NAMALWA (cell line): ENCODE measurements at regions not wholly inside any gene's neighbourhood (a gene's known extent, or its start where the extent isn't known, plus 50 kb on each side); places are given as distances from the start of the nearest gene placed in this dataset.
"Not testable (repeated sequence)": the region's sequence is repeated elsewhere in the genome, so short reads cannot be mapped to it uniquely, and the experiment has no call there.

Experiments used
- DNase-seq: peaks from one replicate; pipeline ENCODE4 v3.0.0-alpha.2; 2015; ENCODE audit warnings: low spot score

- DNase-seq = no peak
These were observed 164.3 kb downstream of the BUB3 start for GRCh38 chr10:123318516-123318915.

DNA sequence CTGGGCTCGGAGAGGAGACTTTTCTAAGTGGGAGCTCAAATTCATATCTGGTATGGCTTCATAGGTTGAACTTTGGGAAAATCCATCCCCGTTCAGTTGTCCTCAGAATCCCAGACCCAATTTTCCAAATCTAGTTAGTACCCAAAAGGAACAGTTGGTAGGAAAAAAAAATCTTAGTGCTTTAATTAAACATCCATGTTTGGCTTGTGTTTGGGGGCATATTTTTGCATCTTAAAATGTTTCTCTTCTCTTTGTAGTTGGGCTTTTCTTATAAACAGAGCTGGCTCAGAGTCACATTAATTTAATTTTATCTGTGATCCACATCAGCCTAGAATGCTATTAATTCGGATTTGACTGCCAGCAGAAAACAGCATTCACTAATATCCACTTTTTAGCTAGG lies 165.9 kb downstream of the BUB3 start:
- no peak for DNase-seq

GRCh38 chr10:123323884-123324283 lies 169.7 kb downstream of the BUB3 start:
- DNase-seq = no peak

- no peak for DNase-seq
These were observed 171.5 kb downstream of the BUB3 start for GRCh38 chr10:123325663-123326190.

DNA sequence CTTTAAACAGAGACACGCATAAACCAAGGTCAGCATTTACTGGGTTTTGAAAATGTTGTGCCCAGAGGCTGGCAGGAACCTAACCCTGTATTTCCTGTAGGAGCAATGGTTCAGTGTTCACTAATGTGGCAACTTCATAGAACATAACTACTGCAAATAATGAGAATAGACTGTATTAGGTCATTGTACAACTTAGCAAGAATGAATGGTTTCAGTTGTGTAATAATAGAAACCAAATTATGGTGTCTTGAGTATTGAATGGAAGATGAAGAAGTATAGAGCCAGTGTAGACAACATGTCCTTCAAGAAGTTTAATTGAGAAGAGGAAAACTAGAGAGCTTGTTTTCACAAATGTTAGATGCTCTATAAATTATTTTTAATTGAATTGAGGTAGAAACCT lies 172.5 kb downstream of the BUB3 start:
- no peak for DNase-seq

DNA sequence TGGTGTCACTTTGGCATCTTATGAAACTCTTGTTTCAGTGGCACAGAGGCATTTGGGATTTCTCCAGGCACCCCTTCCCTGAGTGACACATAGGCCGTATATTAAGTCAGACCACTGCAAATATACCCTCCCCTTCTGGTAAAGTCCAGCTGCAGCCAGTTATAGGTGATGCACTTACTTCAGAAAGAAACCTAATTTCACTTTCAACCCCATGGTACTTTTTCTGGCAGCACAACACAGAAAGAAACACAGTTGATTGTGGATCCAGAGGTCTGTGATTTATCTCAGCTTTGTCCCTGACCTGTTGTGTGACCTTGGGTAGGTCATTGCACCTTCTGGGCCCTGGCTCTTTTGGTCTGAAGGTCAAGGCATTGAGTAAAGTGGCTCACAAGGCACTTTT lies 173.2 kb downstream of the BUB3 start:
- DNase-seq = no peak

DNA sequence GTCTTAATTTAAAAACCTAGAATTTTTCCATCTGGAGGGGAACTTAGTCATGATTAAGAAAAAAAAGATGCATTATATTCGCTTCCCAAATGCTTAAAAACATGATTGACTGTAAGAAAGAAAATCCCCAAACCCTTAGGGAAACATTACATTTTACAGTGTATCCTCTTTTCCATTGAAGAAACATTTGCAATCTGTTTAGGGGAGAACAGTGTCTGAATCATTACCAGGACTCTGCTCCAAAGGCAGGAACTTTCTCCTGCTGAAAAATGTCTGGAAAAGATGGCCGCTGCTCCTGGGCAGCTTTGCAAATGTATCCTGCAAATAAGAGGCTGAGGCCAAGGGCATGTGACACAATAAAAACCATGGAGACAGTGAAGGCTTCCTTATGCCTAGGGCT lies 173.7 kb downstream of the BUB3 start:
- no peak for DNase-seq

DNA sequence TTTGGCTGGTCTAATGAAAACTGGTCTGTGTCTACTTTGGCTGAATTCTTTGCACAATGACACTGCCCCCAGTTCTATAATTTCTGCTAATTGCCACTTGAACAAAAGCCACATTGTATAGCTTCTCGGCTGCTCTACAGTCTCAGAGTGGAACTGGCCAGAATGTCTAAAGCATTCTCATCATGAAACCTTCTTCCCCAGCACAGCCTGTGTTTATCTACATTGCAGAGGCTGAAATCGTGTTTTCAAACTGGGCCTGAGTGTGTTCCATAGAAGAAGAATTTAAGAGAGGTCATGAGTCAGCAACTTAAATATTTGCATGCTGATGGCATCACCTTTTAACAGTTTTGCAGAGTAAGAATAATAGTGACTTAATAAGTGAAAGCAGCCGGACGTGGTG lies 177.2 kb downstream of the BUB3 start:
- DNase-seq = no peak

GRCh38 chr10:123346581-123346980 lies 192.4 kb downstream of the BUB3 start:
- DNase-seq = no peak

DNA sequence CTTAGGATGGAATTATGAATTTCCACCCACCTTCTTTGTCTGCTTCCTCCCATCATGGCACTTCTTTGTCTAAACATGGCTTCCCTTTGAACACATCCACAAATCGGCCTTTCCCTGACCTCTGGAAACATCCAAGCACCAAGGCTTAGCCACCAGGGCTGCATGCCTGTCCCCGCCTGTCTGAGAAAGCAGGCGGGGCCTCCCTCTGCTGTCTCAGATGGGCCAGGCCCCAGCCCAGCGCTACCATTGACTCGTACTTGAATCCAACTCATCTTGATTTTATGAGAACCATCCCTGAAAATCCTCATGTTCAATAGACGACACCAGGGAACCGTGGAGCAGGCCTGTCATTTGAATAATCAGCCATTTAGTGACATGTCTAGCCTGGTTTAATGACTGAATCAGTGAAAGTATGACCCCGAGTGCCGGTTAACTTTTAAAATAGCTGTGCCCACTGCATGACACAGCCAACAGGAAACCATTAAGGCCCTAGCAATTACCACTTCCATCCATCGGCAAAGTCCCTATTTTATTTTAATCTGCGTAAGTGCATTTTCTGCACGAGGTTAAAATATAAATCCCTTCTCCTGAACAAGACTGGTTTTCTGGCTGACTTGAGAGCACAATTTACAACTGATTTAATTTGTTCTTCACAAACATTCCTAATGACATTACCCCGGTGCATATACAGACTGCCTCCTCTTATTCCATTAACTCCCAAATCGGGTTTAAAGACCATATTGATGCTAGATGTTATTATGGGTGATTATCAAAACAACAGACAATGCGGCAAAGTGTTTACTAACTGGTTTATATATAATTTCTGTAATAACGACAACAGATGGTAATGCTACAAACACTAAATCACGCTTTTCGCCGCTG lies 194.7 kb downstream of the BUB3 start:
- no peak for DNase-seq

- DNase-seq = no peak
These were observed 197.5 kb downstream of the BUB3 start for GRCh38 chr10:123351715-123352114.

DNA sequence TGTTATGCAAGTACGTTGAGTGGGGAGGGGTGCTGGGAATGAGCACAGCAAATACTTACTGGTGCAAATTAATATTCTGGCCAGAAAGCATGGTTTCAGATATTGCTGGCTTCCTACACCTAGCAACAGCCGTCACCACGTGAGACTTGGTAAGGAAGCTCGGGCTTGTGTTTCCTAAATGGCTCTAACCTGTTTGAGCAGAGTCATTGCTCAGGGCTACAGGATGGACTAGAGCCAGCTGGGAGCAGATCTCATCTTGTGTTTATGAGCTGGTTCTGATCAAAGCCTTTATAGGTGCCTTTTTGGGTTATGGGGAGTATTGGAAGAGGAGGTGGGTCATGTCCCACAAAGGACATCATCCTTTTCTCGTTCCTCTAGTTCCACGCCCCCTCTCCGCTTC lies 200.3 kb downstream of the BUB3 start:
- DNase-seq = no peak

DNA sequence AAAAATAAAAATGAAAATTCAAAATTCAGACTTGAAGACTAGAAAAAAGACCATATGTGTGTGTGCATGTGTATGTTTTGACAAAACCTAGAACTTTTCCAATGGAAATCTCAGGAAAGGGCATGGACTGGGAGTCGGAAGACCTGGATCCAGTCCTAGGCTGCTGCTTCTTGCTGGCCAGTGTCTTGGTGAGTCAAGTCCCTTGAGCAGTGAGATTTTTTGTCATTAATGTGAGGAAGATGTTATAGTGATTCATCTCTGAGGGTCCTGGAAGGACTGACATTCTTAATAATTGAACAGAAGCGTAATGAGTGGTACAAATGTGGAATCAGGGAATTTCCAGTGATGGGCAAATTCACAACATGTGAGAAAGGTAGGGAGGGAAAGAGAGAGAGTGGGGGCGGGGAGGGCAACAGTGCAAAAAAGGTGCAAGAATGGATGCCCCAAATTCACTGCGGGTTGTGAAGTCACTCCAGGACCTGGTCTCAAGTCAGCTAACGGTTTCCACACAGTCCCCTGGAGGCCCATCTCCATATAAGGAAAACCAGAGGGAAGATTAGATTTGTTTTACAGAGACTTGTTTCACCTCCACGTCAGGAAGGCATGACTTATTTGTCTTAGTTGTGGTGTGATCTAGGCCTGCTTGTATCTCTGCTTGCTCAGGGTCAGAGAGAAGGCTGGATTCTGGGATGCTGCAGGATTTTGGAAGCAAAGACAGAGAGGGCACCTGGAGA lies 201.7 kb downstream of the BUB3 start:
- DNase-seq = no peak

DNA sequence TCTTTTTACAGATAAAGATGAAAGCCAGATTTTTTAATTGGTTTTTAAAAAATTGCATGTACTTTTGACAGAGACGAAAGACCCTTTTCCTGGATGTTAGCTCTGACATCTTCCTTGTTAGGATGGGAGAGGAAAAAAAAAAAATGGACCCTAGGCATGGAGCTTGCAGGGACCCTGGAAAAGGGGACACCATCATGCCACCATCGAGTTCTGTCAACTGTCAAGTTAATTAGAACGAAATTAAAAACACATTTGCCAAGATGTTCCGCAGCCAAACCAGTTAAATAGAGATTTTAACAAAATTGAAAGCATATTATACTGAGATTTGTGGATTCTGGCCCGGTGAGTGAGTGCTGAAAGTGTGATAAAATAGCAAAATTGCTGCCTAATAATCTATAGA lies 202.6 kb downstream of the BUB3 start:
- DNase-seq = no peak

DNA sequence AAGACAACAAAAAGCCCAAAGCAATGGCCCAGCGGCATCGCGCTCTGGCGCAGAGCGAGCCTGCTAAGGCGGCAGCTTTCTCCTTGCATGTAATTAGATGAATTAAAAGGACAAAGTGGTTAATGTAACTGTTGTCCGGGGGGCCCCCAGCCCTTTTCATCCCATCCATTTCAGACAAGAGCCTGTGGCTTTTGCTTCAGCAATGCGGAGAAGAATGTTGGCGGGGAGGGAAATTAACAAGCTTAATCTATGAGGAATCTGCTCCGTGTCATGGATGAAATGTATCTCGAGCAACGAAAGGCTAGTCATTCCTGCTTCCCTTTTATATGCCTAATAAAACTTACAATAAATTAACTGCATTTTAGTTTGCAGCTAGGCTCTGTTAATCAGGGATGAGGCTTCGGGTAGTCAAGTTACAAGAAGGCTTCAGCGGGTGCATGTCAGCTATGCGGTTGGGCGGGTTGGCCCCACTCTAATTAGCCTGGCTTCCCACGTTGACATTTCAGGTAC lies 203.3 kb downstream of the BUB3 start:
- DNase-seq = no peak

- no peak for DNase-seq
These were observed 205.3 kb downstream of the BUB3 start for GRCh38 chr10:123359539-123359938.

DNA sequence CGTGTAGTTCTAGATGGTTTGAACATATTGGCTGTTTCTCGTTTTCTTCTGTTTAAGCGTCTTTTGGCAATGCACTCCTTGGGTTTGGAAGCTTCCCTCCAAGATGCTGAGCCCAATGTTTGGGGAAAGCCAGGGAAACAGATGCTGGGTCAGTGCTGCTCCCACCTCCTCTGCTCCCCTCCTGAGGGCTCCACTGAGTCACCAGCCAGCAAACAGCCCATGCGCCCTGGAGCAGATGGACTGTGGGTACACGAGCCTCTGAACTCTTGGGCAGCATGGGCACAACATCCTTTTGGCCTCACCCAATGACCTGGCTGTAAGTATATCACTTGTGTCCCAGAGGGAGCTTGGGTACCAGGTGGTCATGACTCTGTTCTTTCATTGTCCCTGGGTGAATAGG lies 207.6 kb downstream of the BUB3 start:
- no peak for DNase-seq

DNA sequence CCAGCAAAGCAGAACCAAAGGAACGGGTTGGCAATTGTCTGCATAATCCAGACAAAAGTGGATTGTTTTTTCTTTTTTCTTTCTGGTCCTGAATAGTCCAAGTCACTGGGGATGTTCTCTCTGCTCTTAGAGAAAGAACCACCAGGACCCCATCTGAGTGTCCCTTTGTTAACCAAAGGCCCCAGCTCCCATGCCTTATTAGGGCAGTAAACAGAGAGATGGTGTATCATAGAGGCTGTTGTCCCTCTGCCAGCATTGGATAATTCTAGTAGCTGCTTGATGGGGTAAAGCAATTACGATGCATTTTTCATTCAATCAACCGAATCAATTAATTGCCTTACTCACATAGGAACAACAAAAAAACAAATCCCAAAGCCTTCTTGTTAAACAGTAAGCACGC lies 213.0 kb downstream of the BUB3 start:
- DNase-seq = no peak

DNA sequence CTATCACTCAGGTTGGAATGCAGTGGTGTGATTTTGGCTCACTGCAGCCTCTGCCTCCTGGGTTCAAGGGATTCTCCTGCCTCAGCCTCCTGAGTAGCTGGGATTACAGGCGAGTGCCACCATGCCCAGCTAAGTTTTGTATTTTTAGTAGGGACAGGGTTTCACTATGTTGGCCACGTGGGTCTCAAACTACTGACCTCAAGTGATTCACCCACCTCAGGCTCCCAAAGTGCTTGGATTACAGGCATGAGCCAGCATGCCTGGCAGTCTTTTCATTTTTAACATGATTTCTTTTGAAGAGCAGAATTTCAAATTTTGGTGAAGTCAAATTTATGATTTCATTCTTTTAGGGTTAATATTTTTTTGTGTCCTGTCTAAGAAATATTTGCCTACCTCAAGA lies 217.4 kb downstream of the BUB3 start:
- DNase-seq = not testable (repeated sequence)

DNA sequence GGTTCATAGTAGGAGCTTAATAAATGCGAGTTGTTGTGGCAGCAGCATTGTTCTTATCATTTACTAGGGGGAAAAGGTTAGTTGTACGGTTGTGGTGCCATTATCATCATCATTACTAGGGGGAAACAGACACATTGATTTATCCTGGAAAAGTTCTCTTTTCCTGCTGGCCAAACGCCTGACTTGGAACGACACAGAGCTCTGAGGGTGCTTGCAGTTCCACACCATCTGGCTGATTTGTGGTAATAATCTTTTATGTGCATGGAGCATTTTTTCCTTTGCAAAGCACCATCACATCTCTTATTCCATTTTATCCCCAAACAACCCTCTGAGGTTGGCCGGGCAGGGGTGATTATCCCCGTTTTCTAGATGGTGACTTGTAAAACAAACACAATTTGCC lies 219.4 kb downstream of the BUB3 start:
- DNase-seq = no peak

GRCh38 chr10:123375097-123375496 lies 220.9 kb downstream of the BUB3 start:
- DNase-seq = no peak

DNA sequence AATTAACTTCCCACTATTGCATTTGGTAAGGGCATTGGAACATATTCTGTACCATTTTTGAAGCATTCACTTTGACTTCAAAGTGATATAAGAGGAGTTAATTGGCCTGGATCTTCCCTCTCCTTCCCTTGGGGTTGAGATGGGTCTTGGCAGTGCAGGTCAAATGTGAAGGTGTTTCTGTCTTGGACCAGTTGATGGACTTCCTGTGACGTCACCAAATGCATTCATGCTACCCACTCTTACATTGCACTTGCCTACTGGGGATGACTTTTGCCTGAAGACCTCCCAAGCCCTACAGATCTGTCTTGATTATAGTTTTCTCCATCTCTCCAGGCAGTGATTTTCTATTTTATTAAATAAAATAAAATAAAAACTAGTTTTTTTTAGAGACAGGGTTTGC lies 221.5 kb downstream of the BUB3 start:
- DNase-seq = no peak

DNA sequence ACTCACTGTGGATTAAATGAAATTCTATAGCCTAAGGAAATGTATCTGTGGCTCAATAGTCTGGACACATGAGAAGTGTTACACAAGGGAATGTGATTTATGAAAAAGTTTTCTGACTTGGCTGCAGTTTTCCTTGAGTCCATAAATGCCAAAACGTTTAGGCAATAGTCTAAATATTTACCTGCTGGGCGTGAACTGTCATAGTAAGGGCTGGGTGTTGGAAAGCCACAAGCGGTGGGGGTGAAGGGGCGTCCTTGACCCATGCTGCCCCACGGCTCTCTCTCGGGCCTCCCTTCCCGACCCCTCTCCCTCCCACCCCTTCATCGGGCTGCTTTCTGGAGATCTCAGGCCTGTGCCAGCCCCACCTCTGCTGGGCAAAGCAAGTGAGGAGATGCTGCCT lies 223.7 kb downstream of the BUB3 start:
- DNase-seq = no peak
